ENCODE measurements at regions not wholly inside any gene's neighbourhood (a gene's known extent, or its start where the extent isn't known, plus 50 kb on each side); places are given as distances from the start of the nearest gene placed in this dataset.

DNA sequence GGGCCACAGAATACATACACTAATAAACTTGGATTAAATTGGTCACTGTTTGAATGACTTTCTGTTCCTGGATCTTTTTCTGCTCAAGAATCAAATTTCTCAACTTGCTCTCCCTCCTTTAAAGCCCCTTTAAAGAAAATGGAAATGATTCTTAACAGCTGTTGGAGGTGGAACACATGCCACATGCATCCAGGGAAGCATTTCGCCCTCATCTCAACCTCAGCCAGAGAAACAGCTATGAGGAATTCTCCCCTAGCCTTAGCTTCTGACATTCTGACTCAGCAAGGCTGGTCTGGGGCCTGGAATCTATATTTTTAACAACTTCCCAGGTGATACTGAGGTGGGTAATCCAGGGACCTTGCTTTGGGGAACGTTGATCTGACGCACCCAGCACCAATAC, 263.4 kb upstream of the ECI2 start:
- Histone ChIP-seq H3K9me3 (replicated peaks; ENCODE audit: control insufficient read depth, insufficient read depth, low read length) (no peaks in the 10 kb centered on the region), H3K9me1 (replicated peaks; ENCODE audit: control insufficient read depth, extremely low read depth, insufficient read depth, low read length) (no peaks in the 10 kb centered on the region), H3K9ac (replicated peaks; ENCODE audit: extremely low read depth, insufficient read depth, low read length) (no peak overlapping the region), H3K36me3 (ENCODE audit: control insufficient read depth in 2 of 2, extremely low read depth in 1 of 2, insufficient read depth in 2 of 2, low read length in 2 of 2) (no peaks in the 10 kb centered on the region), H3K27ac (ENCODE audit: insufficient read depth, low read depth, low read length) (no peak overlapping the region), H2AFZ (ENCODE audit: low read depth, low read length) (no peak overlapping the region), H3K79me2 (ENCODE audit: control insufficient read depth, insufficient read depth, low read length) (no peaks in the 10 kb centered on the region), H3K4me1 (ENCODE audit: control insufficient read depth, extremely low read depth, insufficient read depth, low read length) (no peaks in the 10 kb centered on the region), H3K4me2 (ENCODE audit: insufficient read depth, low read length) (no peak overlapping the region), H4K20me1 (replicated peaks; ENCODE audit: control insufficient read depth, extremely low read depth, insufficient read depth, low read length) (no peaks in the 10 kb centered on the region), H3K27me3 (ENCODE audit: control insufficient read depth in 2 of 2, insufficient read depth in 2 of 2, low read length in 2 of 2) (peaks cover 0 to 6% of the 10 kb centered on the region in 2 experiments), H3K4me3 (replicated peaks in 1 of 3; ENCODE audit: insufficient read depth in 1 of 3, low read depth in 1 of 3, low read length in 3 of 3) (no peak overlapping the region)
- POLR2A ChIA-PET, result no interaction called here
- FAIRE-seq (no peak), DNase-seq (ENCODE audit: low read depth, low spot score) (no peak)
- dilution Hi-C loops (cut with MboI; ENCODE audit: extremely low pct_ligation_motif_present, low sequenced_read_pairs) (no loop called here), intact Hi-C loops (cut with micrococcal nuclease) (no loop called here)
- CTCF ChIA-PET, result interaction anchor here (1.1 kb wide), 2 partner anchors 131 to 188 kb away, joined by 3 read pairs; no protein-coding TSS in a partner anchor
- no TSS peak for BruUV-seq (replicated peaks)
- TF ChIP-seq, protein P1, sequence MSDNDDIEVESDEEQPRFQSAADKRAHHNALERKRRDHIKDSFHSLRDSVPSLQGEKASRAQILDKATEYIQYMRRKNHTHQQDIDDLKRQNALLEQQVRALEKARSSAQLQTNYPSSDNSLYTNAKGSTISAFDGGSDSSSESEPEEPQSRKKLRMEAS (IDR thresholded peaks at IDR 0.05; ENCODE audit: insufficient read depth, insufficient read length), result no peak
- TF ChIP-seq, protein P2, sequence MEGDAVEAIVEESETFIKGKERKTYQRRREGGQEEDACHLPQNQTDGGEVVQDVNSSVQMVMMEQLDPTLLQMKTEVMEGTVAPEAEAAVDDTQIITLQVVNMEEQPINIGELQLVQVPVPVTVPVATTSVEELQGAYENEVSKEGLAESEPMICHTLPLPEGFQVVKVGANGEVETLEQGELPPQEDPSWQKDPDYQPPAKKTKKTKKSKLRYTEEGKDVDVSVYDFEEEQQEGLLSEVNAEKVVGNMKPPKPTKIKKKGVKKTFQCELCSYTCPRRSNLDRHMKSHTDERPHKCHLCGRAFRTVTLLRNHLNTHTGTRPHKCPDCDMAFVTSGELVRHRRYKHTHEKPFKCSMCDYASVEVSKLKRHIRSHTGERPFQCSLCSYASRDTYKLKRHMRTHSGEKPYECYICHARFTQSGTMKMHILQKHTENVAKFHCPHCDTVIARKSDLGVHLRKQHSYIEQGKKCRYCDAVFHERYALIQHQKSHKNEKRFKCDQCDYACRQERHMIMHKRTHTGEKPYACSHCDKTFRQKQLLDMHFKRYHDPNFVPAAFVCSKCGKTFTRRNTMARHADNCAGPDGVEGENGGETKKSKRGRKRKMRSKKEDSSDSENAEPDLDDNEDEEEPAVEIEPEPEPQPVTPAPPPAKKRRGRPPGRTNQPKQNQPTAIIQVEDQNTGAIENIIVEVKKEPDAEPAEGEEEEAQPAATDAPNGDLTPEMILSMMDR (IDR thresholded peaks at IDR 0.05; ENCODE audit: extremely low read depth in 1 of 2, insufficient read depth in 1 of 2, low read depth in 1 of 2, low read length in 2 of 2), result no peak
- no peak for TF ChIP-seq MYC (IDR thresholded peaks at IDR 0.05; ENCODE audit: low read depth, low read length)
- TF ChIP-seq EZH2 (IDR thresholded peaks at IDR 0.05; ENCODE audit: borderline replicate concordance, low read depth, low read length, severe bottlenecking), result no peak
- no peak for TF ChIP-seq JUN (IDR thresholded peaks at IDR 0.05; ENCODE audit: borderline replicate concordance, insufficient read depth, insufficient read length, low read depth)
- TF ChIP-seq GATA2 (IDR thresholded peaks at IDR 0.05; ENCODE audit: insufficient read depth, insufficient read length, low read depth, low read length), result no peak
- TF ChIP-seq POLR2A (IDR thresholded peaks at IDR 0.05; ENCODE audit: low read depth, low read length), result no peak
